ENCODE measurements at regions not wholly inside any gene's neighbourhood (a gene's known extent, or its start where the extent isn't known, plus 50 kb on each side); places are given as distances from the start of the nearest gene placed in this dataset.
A peak's percentile ranks its signal among the peaks of the same experiment; 100 is the strongest.

DNA sequence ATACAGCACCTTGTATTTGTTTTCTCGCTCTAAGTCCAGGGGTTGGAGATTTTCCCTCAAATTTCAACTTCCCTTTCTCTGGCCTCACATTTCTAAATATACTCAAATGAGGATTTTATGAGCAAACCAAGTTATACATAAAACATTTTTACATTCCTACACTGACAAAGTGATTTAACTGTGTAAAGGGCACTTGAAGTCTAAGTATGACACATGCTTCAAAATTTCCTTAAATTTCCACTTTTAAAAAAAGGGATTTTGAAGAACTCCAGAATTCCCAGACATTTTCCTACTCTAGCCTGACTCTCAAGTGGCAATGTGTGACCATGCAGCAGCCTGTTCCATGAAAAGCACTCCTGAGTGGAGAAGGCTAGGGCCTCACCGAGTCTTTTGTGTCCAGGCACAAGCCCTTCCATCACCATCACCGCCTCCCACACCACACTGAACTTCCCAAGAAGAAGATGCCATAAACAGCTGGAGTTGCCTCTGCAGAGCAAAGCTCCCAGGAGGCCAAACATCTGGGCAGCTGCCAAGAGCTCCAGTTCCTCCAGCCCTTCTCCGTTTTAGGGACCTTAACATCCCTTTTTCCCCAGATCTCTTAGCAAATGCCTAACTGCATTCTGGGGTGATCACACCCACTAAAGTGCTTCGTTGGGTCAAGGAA is 68.9 kb downstream of the NCR2 start:
- no CpG with 5 or more reads among the region's 5 CpGs for WGBS, 2 donors (ENCODE audit: extremely low coverage in 2 of 2, insufficient read length in 2 of 2, insufficient replicate concordance in 1 of 2)
- no peak overlapping the region for H4K8ac ChIP-seq (ENCODE audit: low read depth, low read length)
- H3K9me3 ChIP-seq (replicated peaks in 1 of 2; ENCODE audit: control insufficient read depth in 2 of 2, insufficient read depth in 1 of 2, low read depth in 1 of 2, low read length in 2 of 2): peaks cover 0 to 7% of the 10 kb centered on the region in 2 donors
- no peak for DNase-seq (ENCODE audit: low spot score)
- H2AK5ac ChIP-seq (ENCODE audit: low read depth, low read length): no peak overlapping the region
- peaks cover 0 to 21% of the 10 kb centered on the region in 2 donors for H3K4me1 ChIP-seq (ENCODE audit: control insufficient read depth in 2 of 2, insufficient read depth in 1 of 2, low read depth in 1 of 2, low read length in 2 of 2)
- peaks cover 10 to 65% (median 44%) of the 10 kb centered on the region in 3 experiments for H3K27me3 ChIP-seq (ENCODE audit: control insufficient read depth in 3 of 3, insufficient read depth in 3 of 3, low read depth in 1 of 3, low read length in 3 of 3)
- H2BK120ac ChIP-seq (ENCODE audit: low read depth, low read length): no peak overlapping the region
- no peak overlapping the region for H3K9ac ChIP-seq (ENCODE audit: low read depth, low read length, poor library complexity)
- H4K91ac ChIP-seq (ENCODE audit: low read depth, low read length, poor library complexity): no peak overlapping the region
- H2BK15ac ChIP-seq (ENCODE audit: low read length): no peak overlapping the region
- no peak overlapping the region for H3K18ac ChIP-seq (ENCODE audit: low read length)
- no peak overlapping the region for H2BK5ac ChIP-seq (ENCODE audit: low read length)
- no peak overlapping the region for H3K4me2 ChIP-seq (ENCODE audit: insufficient read depth, low read length, poor library complexity, severe bottlenecking)
- H3K14ac ChIP-seq (ENCODE audit: low read length): no peak overlapping the region
- H3K36me3 ChIP-seq (replicated peaks in 1 of 2; ENCODE audit: control insufficient read depth in 2 of 2, insufficient read depth in 2 of 2, low read length in 2 of 2): no peaks in the 10 kb centered on the region
- H3K27ac ChIP-seq (replicated peaks; ENCODE audit: low read length): no peak overlapping the region
- H3K79me1 ChIP-seq (ENCODE audit: low read depth, low read length): no peaks in the 10 kb centered on the region
- H2AFZ ChIP-seq (ENCODE audit: low read length): no peak overlapping the region
- no peak overlapping the region for H3K4ac ChIP-seq (ENCODE audit: low read length)
- H3K23ac ChIP-seq (ENCODE audit: low read depth, low read length, poor library complexity): no peak overlapping the region
- no peak overlapping the region for H3K4me3 ChIP-seq (ENCODE audit: low read length in 2 of 2)
- no peak overlapping the region for H2BK12ac ChIP-seq (ENCODE audit: low read length)

DNA sequence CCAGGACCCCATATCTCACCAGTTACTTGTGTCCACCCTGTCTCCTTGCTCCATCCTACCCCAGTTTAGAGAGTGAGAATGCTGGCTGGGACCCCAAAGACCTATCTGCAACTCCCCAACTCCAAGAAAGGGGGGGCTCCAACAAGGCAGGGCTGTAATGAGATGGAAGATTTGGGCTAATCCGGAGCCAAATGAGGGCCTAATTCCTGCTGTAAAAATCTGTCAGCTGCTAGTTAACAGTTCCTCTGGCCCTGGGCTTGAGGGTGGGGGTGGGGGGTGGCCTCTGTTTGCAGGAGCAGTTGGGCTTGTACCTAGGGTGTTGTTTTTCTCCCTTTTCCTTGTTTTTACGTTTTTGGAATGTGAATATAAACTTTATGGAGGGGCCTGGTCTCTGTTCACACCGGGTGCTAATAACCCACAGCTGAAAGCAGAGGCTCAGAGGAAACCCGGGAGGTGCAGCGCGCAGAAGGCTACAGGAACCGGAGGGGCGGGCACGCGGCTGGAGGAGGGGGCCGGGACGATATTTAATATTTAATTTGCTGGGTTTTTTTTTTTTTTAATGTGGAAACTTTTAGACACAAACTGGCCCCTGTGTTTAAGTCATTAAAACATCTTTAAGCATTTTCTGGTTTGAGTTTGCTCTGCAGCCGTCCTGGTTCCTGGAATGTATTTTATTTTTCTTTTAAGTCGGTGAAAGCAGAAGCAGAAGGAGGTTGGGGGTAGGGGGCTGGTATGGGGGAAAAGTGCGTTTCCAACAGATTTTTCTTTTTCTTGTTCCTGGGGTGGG is 70.7 kb downstream of the NCR2 start:
- no peak for DNase-seq (ENCODE audit: low spot score)
- Histone ChIP-seq H3K36me3 (replicated peaks in 1 of 2; ENCODE audit: control insufficient read depth in 2 of 2, insufficient read depth in 2 of 2, low read length in 2 of 2) (no peaks in the 10 kb centered on the region), H3K9ac (ENCODE audit: low read depth, low read length, poor library complexity) (no peak overlapping the region), H3K79me1 (ENCODE audit: low read depth, low read length) (no peaks in the 10 kb centered on the region), H3K18ac (ENCODE audit: low read length) (no peak overlapping the region), H2BK5ac (ENCODE audit: low read length) (no peak overlapping the region), H2AFZ (ENCODE audit: low read length) (no peak overlapping the region), H2AK5ac (ENCODE audit: low read depth, low read length) (no peak overlapping the region), H3K23ac (ENCODE audit: low read depth, low read length, poor library complexity) (no peak overlapping the region), H4K91ac (ENCODE audit: low read depth, low read length, poor library complexity) (no peak overlapping the region), H3K4me1 (ENCODE audit: control insufficient read depth in 2 of 2, insufficient read depth in 1 of 2, low read depth in 1 of 2, low read length in 2 of 2) (peaks cover 0 to 21% of the 10 kb centered on the region in 2 donors), H3K27ac (replicated peaks; ENCODE audit: low read length) (no peak overlapping the region), H3K4me3 (ENCODE audit: low read length in 2 of 2) (no peak overlapping the region), H3K4ac (ENCODE audit: low read length) (no peak overlapping the region), H2BK15ac (ENCODE audit: low read length) (no peak overlapping the region), H3K4me2 (ENCODE audit: insufficient read depth, low read length, poor library complexity, severe bottlenecking) (no peak overlapping the region), H2BK12ac (ENCODE audit: low read length) (no peak overlapping the region), H2BK120ac (ENCODE audit: low read depth, low read length) (no peak overlapping the region), H3K14ac (ENCODE audit: low read length) (no peak overlapping the region), H3K9me3 (replicated peaks in 1 of 2; ENCODE audit: control insufficient read depth in 2 of 2, insufficient read depth in 1 of 2, low read depth in 1 of 2, low read length in 2 of 2) (peaks cover 0 to 7% of the 10 kb centered on the region in 2 donors), H4K8ac (ENCODE audit: low read depth, low read length) (no peak overlapping the region), H3K27me3 (ENCODE audit: control insufficient read depth in 3 of 3, insufficient read depth in 3 of 3, low read depth in 1 of 3, low read length in 3 of 3) (peaks cover 16 to 80% (median 61%) of the 10 kb centered on the region in 3 experiments)
- no CpG with 5 or more reads among the region's 15 CpGs for WGBS, 2 donors (ENCODE audit: extremely low coverage in 2 of 2, insufficient read length in 2 of 2, insufficient replicate concordance in 1 of 2)

DNA sequence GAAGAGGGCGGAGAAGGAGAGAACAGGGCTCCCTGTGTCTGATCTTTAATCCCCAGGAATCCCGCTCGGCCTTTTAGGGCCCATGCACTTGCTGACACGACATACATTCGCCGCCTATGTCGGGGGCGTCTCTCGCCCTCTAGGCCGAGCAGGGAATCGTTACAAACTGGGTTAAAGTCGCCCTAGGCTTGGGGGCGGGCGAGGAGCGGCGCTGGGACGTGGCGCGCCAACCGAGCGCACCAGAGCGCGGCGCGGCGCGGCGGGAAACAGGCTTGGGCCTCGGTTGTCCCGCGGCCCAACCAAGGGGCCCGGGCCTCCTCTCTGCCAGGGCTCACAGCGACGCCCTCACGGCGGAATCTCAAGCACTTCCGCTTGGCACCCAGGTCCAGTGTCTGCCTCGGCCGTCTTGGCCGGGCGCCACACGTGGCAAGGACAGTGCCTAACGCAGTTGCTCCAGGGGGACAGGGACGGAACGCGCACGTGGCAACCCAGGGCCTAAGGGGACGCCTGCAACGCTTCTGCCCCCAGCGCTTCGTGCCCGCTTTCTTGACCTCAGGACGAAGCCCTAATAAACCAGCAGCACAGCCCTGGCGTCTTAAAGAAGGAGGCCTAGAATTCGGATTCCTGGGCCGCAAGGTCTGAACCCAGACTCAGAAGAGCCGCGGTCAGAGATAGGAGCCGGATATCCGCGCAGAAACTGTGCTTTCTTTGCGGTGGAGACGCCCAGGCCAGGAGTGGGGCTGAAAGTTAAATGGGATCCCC is 71.5 kb downstream of the NCR2 start:
- H3K79me1 ChIP-seq (ENCODE audit: low read depth, low read length): no peaks in the 10 kb centered on the region
- H2BK12ac ChIP-seq (ENCODE audit: low read length): peak overlapping the region; percentile 88
- peak overlapping the region; percentile 80 for H3K9ac ChIP-seq (ENCODE audit: low read depth, low read length, poor library complexity)
- H3K4me3 ChIP-seq (ENCODE audit: low read length in 2 of 2): no peak overlapping the region
- H3K27ac ChIP-seq (replicated peaks; ENCODE audit: low read length): no peak overlapping the region
- H2AFZ ChIP-seq (ENCODE audit: low read length): peak overlapping the region; percentile 45
- H4K8ac ChIP-seq (ENCODE audit: low read depth, low read length): no peak overlapping the region
- DNase-seq (ENCODE audit: low spot score): no peak
- peak overlapping the region; percentile 69 for H3K23ac ChIP-seq (ENCODE audit: low read depth, low read length, poor library complexity)
- H3K36me3 ChIP-seq (replicated peaks in 1 of 2; ENCODE audit: control insufficient read depth in 2 of 2, insufficient read depth in 2 of 2, low read length in 2 of 2): no peaks in the 10 kb centered on the region
- no peak overlapping the region for H2AK5ac ChIP-seq (ENCODE audit: low read depth, low read length)
- peak overlapping the region; percentile 55 for H3K4me2 ChIP-seq (ENCODE audit: insufficient read depth, low read length, poor library complexity, severe bottlenecking)
- H2BK120ac ChIP-seq (ENCODE audit: low read depth, low read length): peak overlapping the region; percentile 96
- WGBS, 2 donors (ENCODE audit: extremely low coverage in 2 of 2, insufficient read length in 2 of 2, insufficient replicate concordance in 1 of 2): no CpG with 5 or more reads among the region's 63 CpGs
- H3K27me3 ChIP-seq (ENCODE audit: control insufficient read depth in 3 of 3, insufficient read depth in 3 of 3, low read depth in 1 of 3, low read length in 3 of 3): peaks cover 16 to 88% (median 66%) of the 10 kb centered on the region in 3 experiments
- peak overlapping the region; percentile 95 for H3K18ac ChIP-seq (ENCODE audit: low read length)
- peak overlapping the region; percentile 39 for H2BK5ac ChIP-seq (ENCODE audit: low read length)
- peak overlapping the region; percentile 91 for H2BK15ac ChIP-seq (ENCODE audit: low read length)
- peak overlapping the region; percentile 97 for H3K14ac ChIP-seq (ENCODE audit: low read length)
- no peak overlapping the region for H3K4ac ChIP-seq (ENCODE audit: low read length)
- H4K91ac ChIP-seq (ENCODE audit: low read depth, low read length, poor library complexity): no peak overlapping the region
- H3K9me3 ChIP-seq (replicated peaks in 1 of 2; ENCODE audit: control insufficient read depth in 2 of 2, insufficient read depth in 1 of 2, low read depth in 1 of 2, low read length in 2 of 2): peaks cover 0 to 7% of the 10 kb centered on the region in 2 donors
- H3K4me1 ChIP-seq (ENCODE audit: control insufficient read depth in 2 of 2, insufficient read depth in 1 of 2, low read depth in 1 of 2, low read length in 2 of 2): peaks cover 0 to 21% of the 10 kb centered on the region in 2 donors

Data from neuronal stem cell (in vitro differentiated cells).